GM19240 (cell line): ENCODE measurements at regions not wholly inside any gene's neighbourhood (a gene's known extent, or its start where the extent isn't known, plus 50 kb on each side); places are given as distances from the start of the nearest gene placed in this dataset.

Source experiments
- DNase-seq: peaks from one replicate; pipeline ENCODE4 v3.0.0; 2011; ENCODE audit warnings: low spot score; ENCODE audit not compliant: insufficient read length

GRCh38 chr5:125583321-125584139 is 837.1 kb upstream of the ZNF608 start:
- DNase-seq: no peak

- no peak for DNase-seq
Measured at GRCh38 chr5:125584140-125584520, 837.7 kb upstream of the ZNF608 start.

GRCh38 chr5:125587631-125588030 is 835.6 kb upstream of the GRAMD2B start:
- DNase-seq: no peak

- no peak for DNase-seq
Measured at GRCh38 chr5:125592856-125593255, 830.4 kb upstream of the GRAMD2B start.

DNA sequence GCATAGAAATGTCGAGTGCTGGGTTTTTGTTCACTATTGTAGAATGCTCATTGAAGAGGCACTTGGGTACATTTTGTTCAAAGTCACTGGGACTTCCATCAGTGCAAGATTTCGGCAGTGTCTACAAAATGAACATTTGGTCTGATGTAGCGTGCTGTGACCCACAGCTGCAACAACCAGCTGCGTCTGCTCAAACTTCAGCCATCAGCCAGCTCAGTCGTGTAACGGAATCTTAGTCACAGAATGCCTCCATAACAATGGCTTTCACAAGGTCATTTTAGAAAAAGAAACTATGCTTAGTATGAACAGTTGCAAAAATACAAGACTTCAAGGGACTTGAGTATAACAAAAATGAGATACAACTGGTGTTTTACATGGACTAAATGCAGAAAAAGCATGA is 828.1 kb upstream of the GRAMD2B start:
- DNase-seq: no peak

DNA sequence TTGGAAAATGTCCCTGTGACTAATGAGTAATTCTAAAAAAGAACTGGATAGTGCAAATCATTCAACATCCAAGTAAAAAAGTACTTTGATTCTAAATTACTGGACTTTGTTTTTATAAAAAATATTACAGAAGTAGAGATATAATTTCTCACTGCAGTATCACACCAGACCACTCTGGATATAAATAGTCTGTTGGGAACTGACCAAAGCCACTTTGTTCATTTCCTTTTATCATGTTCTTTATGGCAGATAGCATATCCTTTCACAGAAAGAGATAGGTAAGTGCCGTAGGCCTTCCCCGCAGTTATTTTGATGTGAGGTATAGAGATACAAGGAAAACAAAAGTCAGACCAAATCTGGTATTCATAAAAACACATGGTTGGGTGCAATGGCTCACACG is 827.4 kb upstream of the GRAMD2B start:
- DNase-seq: no peak

GRCh38 chr5:125597338-125597737 is 825.9 kb upstream of the GRAMD2B start:
- DNase-seq: no peak

GRCh38 chr5:125600559-125600958 is 822.6 kb upstream of the GRAMD2B start:
- DNase-seq: no peak

GRCh38 chr5:125602184-125602583 is 821.0 kb upstream of the GRAMD2B start:
- no peak for DNase-seq

- DNase-seq: no peak
Measured at GRCh38 chr5:125603321-125603720, 819.9 kb upstream of the GRAMD2B start.

DNA sequence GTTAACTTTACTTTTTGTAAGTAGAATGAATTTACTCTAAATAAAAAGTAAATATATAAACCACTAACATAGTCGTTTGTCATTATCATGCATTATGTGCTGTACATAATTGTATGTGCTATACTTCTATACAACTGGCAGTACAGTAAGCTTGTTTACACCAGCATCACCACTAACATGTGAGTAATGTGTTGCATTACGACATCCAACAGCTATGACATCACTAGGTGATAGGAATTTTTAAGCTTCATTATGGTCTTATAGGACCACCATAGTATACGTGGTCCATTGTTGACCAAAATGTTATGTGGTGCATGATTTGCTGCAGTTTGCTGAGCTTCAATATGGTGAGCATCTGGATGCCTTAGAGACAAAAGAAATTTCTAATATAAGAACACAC is 819.1 kb upstream of the GRAMD2B start:
- no peak for DNase-seq

- no peak for DNase-seq
Measured at GRCh38 chr5:125607018-125607417, 816.2 kb upstream of the GRAMD2B start.

DNA sequence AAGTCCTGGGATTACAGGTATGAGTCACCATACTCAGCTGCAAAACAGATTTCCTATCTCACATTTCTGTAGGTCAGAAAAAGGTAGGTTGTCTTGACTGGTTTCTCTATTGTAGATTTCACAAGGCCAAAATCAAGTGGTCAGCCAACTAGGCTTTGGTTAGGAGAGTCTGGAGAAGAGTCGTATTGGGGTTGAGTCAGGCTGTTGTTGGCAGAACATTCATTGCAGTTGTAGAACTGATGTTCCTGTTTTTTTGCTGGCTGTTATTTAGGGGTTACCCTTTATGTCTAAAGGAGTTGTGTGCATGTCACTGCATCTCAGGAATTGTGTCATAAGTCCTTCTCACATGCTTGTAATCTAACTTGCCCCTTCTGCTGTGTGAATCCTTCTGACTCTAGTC is 814.2 kb upstream of the GRAMD2B start:
- DNase-seq: no peak

DNA sequence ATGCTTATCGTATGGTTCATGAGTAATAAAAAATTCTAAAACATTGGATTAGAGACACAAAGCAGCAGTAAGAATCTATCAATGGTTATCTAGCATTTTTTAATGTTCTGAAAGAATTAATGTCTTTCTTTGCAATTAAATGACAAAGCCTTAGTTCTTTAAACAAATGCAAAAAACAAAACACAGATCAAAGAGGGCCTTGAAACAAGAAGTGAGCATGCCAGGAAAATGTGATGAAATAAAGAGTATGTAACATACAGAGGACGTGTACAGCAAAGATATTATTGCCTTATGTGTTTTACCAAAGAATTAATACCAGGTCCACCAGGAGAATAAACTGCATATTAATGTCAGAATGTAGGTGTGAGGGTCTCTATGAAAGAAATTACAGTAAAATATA is 812.3 kb upstream of the GRAMD2B start:
- no peak for DNase-seq

DNA sequence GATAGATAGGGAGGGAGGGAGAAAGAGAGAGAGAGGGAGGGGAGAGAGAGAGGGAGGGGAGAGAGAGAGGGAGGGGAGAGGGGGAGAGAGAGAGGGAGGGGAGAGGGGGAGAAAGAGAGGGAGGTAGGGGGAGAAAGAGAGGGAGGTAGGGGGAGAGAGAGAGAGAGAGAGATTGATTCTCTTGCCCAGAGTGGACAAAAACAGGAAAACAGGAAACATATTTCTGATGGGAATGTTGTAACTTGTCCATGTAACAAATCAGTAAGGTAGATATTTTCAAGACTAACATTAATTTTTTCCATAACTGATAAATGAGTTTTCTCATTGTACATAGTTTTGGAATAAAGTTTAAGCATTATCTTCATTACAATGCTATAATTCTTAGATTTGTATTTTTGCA is 811.7 kb upstream of the GRAMD2B start:
- no peak for DNase-seq

DNA sequence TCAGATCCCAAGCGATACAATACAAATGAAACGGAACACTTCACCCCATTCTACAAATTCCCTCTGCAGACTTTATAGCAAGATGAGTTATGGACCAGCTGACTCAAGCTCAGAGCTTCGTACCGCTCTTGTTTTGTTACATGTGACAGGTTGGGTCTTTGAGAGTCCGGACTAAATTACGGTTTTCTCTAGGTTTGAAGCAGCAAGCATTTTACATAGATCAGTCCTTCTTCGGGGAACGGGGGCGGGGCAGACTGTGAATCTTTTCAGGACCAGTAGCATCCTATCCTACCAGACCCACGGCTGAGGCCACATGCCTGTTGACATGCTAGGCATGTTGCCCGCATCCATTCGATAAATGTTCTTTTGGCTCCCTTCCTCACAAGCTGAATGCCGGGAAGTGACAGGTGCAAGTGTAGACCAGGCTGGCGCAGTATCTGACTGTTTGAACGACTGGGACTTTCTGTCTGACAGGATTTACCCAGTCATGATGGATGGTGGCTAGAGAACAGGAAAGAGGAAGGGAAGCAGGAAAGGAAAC is 811.0 kb upstream of the GRAMD2B start:
- DNase-seq: no peak

- no peak for DNase-seq
Measured at GRCh38 chr5:125612776-125613175, 810.4 kb upstream of the GRAMD2B start.

GRCh38 chr5:125630237-125630636 is 793.0 kb upstream of the GRAMD2B start:
- no peak for DNase-seq

DNA sequence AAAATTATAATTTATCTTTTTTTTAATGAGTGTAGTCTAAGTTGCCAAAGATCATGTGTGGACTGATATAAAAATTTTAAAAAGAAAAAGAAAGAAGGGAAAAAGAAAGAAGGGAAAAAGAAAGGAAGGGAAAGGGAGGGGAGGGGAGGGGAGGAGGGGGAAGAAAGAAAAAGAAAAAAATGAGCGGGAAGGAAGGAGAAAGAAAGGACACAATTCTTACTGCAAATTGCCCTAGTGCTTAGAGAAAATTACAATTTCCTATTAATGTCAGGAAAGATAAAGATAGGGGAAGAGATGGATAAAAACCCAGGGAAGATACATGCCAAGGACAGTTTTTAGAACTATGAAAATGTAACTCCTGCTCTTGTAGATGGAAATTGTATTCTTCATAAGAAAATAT is 789.7 kb upstream of the GRAMD2B start:
- DNase-seq: no peak

GRCh38 chr5:125634216-125634835 is 788.9 kb upstream of the GRAMD2B start:
- DNase-seq: no peak

GRCh38 chr5:125639858-125640257 is 783.4 kb upstream of the GRAMD2B start:
- DNase-seq: no peak

GRCh38 chr5:125652761-125653160 is 770.4 kb upstream of the GRAMD2B start:
- no peak for DNase-seq

- DNase-seq: no peak
Measured at GRCh38 chr5:125654392-125654791, 768.8 kb upstream of the GRAMD2B start.
